HCT116 (cell line): ENCODE measurements at regions not wholly inside any gene's neighbourhood (a gene's known extent, or its start where the extent isn't known, plus 50 kb on each side); places are given as distances from the start of the nearest gene placed in this dataset.

Source experiments
- ATAC-seq: fragments of 200-7000 bp; cut with Tn5 transposase; 2 replicates; pipeline ENCODE4 v1.9.1; 2020; ENCODE audit warnings: mild to moderate bottlenecking, moderate library complexity
- BruUV-seq: library from RNA; stranded (reverse); fragments of 400-500 nt; replicated peaks from 2 replicates; lab custom pipeline; 2021; lab: Mats Ljungman, UMichigan
- CTCF ChIA-PET: fragments of 300-600 bp; sonication (Branson Sonifier 250); formaldehyde crosslinking; loops from one replicate; lab custom pipeline; 2021; ENCODE audit warnings: antibody characterized with exemption; lab: Charles Lee
- POLR2A ChIA-PET: fragments of 300-600, 350-600 bp; sonication (Branson Sonifier 250); formaldehyde crosslinking; loops from one replicate; lab custom pipeline; 2021; ENCODE audit warnings: antibody characterized with exemption; lab: Charles Lee
- RAD21 ChIA-PET, 2 experiments: fragments of 300-600 bp; sonication (Branson Sonifier 250); formaldehyde crosslinking; loops; one replicate each; lab custom pipeline; 2023; ENCODE audit warnings: low total read pairs in 2 of 2; ENCODE audit not compliant: uncharacterized antibody in 2 of 2, unreplicated experiment in 2 of 2, low non-redundant PET in 1 of 2; lab: Charles Lee
- DNase-seq: peaks from one replicate; pipeline ENCODE4 v3.0.0-alpha.2; 2010; ENCODE audit warnings: low read depth, low spot score
- H2AFZ ChIP-seq: fragments of 200-600 bp; shearing (Covaris generic), sonication (generic); 2 replicates; pipeline ENCODE4 v1.6.1; 2017; ENCODE audit warnings: low read depth, mixed run types, mixed read lengths, antibody characterized with exemption, low read length; ENCODE audit not compliant: poor library complexity, severe bottlenecking
- H3K27ac ChIP-seq: 2 replicates; pipeline ENCODE4 v1.5.1; 2012; ENCODE audit warnings: low read depth, low read length
- H3K27me3 ChIP-seq: fragments of 200-600 bp; sonication (generic); 2 replicates; pipeline ENCODE4 v1.6.1; 2016; ENCODE audit warnings: mixed run types, low read length, mixed read lengths; ENCODE audit not compliant: insufficient read depth
- H3K36me3 ChIP-seq, 2 experiments: fragments of 200-500 bp in 1 of 2; fragments of 200-600 bp in 1 of 2; sonication (Bioruptor generic) in 1 of 2; sonication (generic) in 1 of 2; 2 replicates each; pipeline versions ENCODE4 v1.5.1 to v1.6.1; 2014 to 2016; ENCODE audit warnings: low read length in 2 of 2, inconsistent platforms in 1 of 2, mixed read lengths in 1 of 2, mixed run types in 1 of 2; ENCODE audit not compliant: insufficient read depth in 2 of 2, control insufficient read depth in 1 of 2
- H3K4me1 ChIP-seq, 2 experiments: fragments of 200-600 bp in 1 of 2; sonication (generic) in 1 of 2; 2 replicates each; pipeline versions ENCODE4 v1.5.1 to v1.6.1; 2012 to 2017; ENCODE audit warnings: low read length in 2 of 2, inconsistent platforms in 1 of 2, mild to moderate bottlenecking in 1 of 2, mixed read lengths in 1 of 2, mixed run types in 1 of 2, moderate library complexity in 1 of 2; ENCODE audit not compliant: insufficient read depth in 2 of 2, control insufficient read depth in 1 of 2
- H3K4me2 ChIP-seq: fragments of 200-600 bp; sonication (generic); 2 replicates; pipeline ENCODE4 v1.6.1; 2017; ENCODE audit warnings: mixed run types, low read length, mixed read lengths
- H3K4me3 ChIP-seq, 2 experiments: fragments of 200-600 bp in 1 of 2; sonication (generic) in 1 of 2; replicated peaks in 1 of 2; 2 replicates each; pipeline ENCODE4 v1.5.1; 2011 to 2016; ENCODE audit warnings: low read length in 2 of 2, control low read depth in 1 of 2, low read depth in 1 of 2, mild to moderate bottlenecking in 1 of 2, mixed read lengths in 1 of 2, mixed run types in 1 of 2
- H3K79me2 ChIP-seq: fragments of 200-600 bp; sonication (generic); 2 replicates; pipeline ENCODE4 v1.6.1; 2017; ENCODE audit warnings: mild to moderate bottlenecking, mixed run types, low read length, moderate library complexity, mixed read lengths; ENCODE audit not compliant: insufficient read depth
- H3K9ac ChIP-seq: fragments of 200-600 bp; sonication (generic); 2 replicates; pipeline ENCODE4 v1.6.1; 2016; ENCODE audit warnings: low read length, mixed read lengths
- H3K9me2 ChIP-seq: fragments of 200-600 bp; sonication (generic), shearing (Covaris generic); 2 replicates; pipeline ENCODE4 v1.6.1; 2017; ENCODE audit warnings: mixed run types, mild to moderate bottlenecking, moderate library complexity; ENCODE audit not compliant: insufficient read depth
- H3K9me3 ChIP-seq, 2 experiments: fragments of 200-500 bp in 1 of 2; fragments of 200-600 bp in 1 of 2; sonication (Bioruptor generic) in 1 of 2; sonication (generic) in 1 of 2; 2 replicates each; pipeline ENCODE4 v1.6.1; 2014 to 2017; ENCODE audit warnings: low read length in 2 of 2, mixed read lengths in 2 of 2, inconsistent platforms in 1 of 2, low read depth in 1 of 2, mild to moderate bottlenecking in 1 of 2, mixed run types in 1 of 2, moderate library complexity in 1 of 2; ENCODE audit not compliant: control insufficient read depth in 1 of 2, insufficient read depth in 1 of 2
- H4K20me1 ChIP-seq: fragments of 200-600 bp; sonication (generic), shearing (Covaris generic); 2 replicates; pipeline ENCODE4 v1.6.1; 2017; ENCODE audit warnings: mixed run types, mild to moderate bottlenecking, moderate library complexity; ENCODE audit not compliant: insufficient read depth
- EZH2phosphoT487 ChIP-seq: fragments of 200-600 bp; IDR thresholded peaks from 2 replicates; pipeline ENCODE4 v1.6.1; 2018; ENCODE audit warnings: antibody characterized with exemption, borderline replicate concordance
- FOSL1 ChIP-seq: IDR thresholded peaks from 2 replicates; pipeline ENCODE4 v1.6.1; 2012; ENCODE audit warnings: low read depth
- REST ChIP-seq: IDR thresholded peaks from 2 replicates; pipeline ENCODE4 v1.6.1; 2012; ENCODE audit warnings: low read depth
- TCF7L2 ChIP-seq: IDR thresholded peaks from 2 replicates; pipeline ENCODE4 v1.7.0; 2011; ENCODE audit warnings: borderline replicate concordance, inconsistent platforms; ENCODE audit not compliant: insufficient read depth, insufficient read length; ENCODE audit errors: extremely low read depth
- YY1 ChIP-seq: IDR thresholded peaks from 2 replicates; pipeline ENCODE4 v1.6.1; 2011; ENCODE audit warnings: low read length, low read depth, moderate library complexity, mild to moderate bottlenecking; ENCODE audit not compliant: insufficient replicate concordance; ENCODE audit errors: extremely low read depth
- ZNF274 ChIP-seq: fragments of 200-500 bp; sonication (Bioruptor generic); IDR thresholded peaks from 2 replicates; pipeline ENCODE4 v1.6.1; 2014; ENCODE audit warnings: mild to moderate bottlenecking, low read depth, low read length, inconsistent platforms
- intact Hi-C: fragments of 100-400 bp; cut with micrococcal nuclease; formaldehyde crosslinking; loops from 2 replicates; pipeline ENCODE4 v1.10.0; 2022

DNA sequence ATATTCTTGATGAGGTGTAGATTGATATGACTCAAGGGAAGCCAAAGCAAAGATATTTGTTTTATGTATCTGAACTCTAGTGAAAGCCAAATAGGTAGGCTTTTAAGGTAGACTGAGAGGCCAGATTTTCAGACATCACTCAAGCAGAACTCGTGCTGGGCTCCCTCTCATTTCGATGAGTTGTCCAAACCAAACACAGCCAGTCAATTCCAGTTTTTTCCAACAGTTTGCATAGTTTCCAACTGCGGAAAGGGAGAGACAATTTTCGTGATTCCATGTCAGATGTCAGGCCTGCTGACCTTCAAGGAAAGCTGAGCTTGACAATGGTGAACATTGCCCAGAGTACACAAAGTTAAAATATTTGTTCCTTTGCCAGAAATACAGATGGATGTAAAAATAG, 110.9 kb upstream of the MPPED2 start:
- BruUV-seq = no TSS peak
- intact Hi-C loops = no loop called here

More for the DNA sequence above, 110.9 kb upstream of the MPPED2 start:
- Histone ChIP-seq H3K36me3 (no peaks in the 10 kb centered on the region), H3K79me2 (no peaks in the 10 kb centered on the region), H3K27me3 (no peaks in the 10 kb centered on the region), H3K27ac (no peak overlapping the region), H3K4me3 (no peak overlapping the region), H4K20me1 (no peaks in the 10 kb centered on the region), H3K9me3 (no peaks in the 10 kb centered on the region), H3K9ac (no peak overlapping the region), H3K4me1 (no peaks in the 10 kb centered on the region), H2AFZ (no peak overlapping the region), H3K4me2 (no peak overlapping the region), H3K9me2 (no peaks in the 10 kb centered on the region)
- ATAC-seq = no peak
- ChIA-PET POLR2A (no interaction called here), CTCF (no interaction called here), RAD21 (no interaction called here)
- TF ChIP-seq TCF7L2 (no peak), YY1 (no peak), REST (no peak), ZNF274 (no peak), EZH2phosphoT487 (no peak), FOSL1 (no peak)
- DNase-seq = no peak
